ENCODE measurements at regions not wholly inside any gene's neighbourhood (a gene's known extent, or its start where the extent isn't known, plus 50 kb on each side); places are given as distances from the start of the nearest gene placed in this dataset.

DNA sequence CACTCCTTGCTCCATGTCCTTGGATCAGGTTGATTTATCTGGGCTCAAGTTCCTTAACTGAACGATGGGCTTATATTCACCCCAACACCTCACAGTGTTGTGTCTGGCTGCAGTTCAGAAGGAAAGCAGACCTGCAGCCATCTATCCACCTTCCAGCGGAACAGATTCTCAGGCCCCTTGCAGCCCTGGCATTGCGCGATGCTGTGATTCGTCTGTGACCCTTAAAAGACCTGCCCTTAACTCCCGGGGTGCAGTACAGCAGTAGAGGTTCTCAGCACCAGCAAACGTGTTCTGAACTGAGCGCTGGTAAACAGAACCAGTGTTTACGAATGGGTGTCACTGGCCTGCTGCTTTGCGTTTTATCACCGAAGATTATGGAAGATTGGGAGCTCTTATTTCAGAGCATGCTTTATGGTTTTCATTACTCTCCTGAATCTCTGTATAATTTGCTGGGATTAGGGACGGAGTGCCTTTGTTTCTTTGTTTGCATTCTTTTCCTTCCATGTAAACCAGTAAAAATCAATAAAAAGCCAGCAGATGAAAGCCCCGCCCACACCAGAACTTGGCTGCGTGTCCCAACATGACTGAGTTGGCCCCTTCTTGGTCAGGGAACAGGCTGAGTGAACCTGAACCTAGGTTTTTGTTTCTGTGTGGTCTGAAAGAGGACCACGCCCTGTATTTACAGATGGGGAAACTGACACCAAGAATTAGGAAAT is 286.7 kb upstream of the CRY1 start:
- Histone ChIP-seq H4K20me1 (ENCODE audit: insufficient read depth, low read length, poor library complexity, severe bottlenecking) (no peaks in the 10 kb centered on the region), H3K4me2 (ENCODE audit: low read depth, low read length, poor library complexity, severe bottlenecking) (no peak overlapping the region), H3K9me2 (replicated peaks; ENCODE audit: low read depth, low read length) (no peaks in the 10 kb centered on the region), H3F3A (ENCODE audit: low read depth) (no peaks in the 10 kb centered on the region), H3K36me3 (ENCODE audit: insufficient read depth, low read length) (no peaks in the 10 kb centered on the region), H3K9ac (ENCODE audit: low read depth, low read length, poor library complexity, severe bottlenecking) (no peak overlapping the region), H2AFZ (ENCODE audit: low read length) (no peak overlapping the region), H3K9me3 (ENCODE audit: insufficient read depth, low read depth, low read length) (no peaks in the 10 kb centered on the region), H3K27me3 (ENCODE audit: insufficient read depth, low read length, poor library complexity, severe bottlenecking) (no peaks in the 10 kb centered on the region), H3K79me2 (ENCODE audit: insufficient read depth, low read length) (no peaks in the 10 kb centered on the region), H3K4me3 (ENCODE audit: low read length, poor library complexity, severe bottlenecking) (no peak overlapping the region), H3K4me1 (ENCODE audit: insufficient read depth, low read length, poor library complexity, severe bottlenecking) (no peaks in the 10 kb centered on the region)
- TF ChIP-seq, protein P1, sequence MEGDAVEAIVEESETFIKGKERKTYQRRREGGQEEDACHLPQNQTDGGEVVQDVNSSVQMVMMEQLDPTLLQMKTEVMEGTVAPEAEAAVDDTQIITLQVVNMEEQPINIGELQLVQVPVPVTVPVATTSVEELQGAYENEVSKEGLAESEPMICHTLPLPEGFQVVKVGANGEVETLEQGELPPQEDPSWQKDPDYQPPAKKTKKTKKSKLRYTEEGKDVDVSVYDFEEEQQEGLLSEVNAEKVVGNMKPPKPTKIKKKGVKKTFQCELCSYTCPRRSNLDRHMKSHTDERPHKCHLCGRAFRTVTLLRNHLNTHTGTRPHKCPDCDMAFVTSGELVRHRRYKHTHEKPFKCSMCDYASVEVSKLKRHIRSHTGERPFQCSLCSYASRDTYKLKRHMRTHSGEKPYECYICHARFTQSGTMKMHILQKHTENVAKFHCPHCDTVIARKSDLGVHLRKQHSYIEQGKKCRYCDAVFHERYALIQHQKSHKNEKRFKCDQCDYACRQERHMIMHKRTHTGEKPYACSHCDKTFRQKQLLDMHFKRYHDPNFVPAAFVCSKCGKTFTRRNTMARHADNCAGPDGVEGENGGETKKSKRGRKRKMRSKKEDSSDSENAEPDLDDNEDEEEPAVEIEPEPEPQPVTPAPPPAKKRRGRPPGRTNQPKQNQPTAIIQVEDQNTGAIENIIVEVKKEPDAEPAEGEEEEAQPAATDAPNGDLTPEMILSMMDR (conservative IDR thresholded peaks at IDR 0.05; ENCODE audit: low read length) = no peak
- TF ChIP-seq EZH2phosphoT487 (IDR thresholded peaks at IDR 0.05; ENCODE audit: borderline replicate concordance) = no peak

DNA sequence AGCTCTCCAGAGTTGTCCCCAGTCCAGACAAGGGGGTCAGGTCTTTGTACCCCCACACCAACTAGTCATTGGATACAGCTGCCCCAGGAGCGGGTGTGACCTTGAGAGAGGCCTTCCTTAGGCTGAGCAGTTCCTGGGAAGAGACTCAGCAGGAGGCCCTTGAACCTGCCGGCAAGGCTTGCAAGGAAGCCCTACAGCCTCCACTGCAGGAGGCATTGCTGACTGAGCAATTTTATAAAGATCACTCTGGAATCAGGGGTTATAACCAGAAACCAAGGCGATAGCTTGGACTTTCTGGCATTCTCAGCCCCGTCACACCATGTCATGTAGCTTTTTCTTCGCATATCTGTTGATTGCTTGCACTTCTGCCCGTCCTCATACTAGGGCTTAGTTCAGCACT is 291.3 kb upstream of the CRY1 start:
- H3K9me3 ChIP-seq (ENCODE audit: insufficient read depth, low read depth, low read length) = no peaks in the 10 kb centered on the region
- no peak overlapping the region for H3K4me2 ChIP-seq (ENCODE audit: low read depth, low read length, poor library complexity, severe bottlenecking)
- H3K9ac ChIP-seq (ENCODE audit: low read depth, low read length, poor library complexity, severe bottlenecking) = no peak overlapping the region
- H3K4me1 ChIP-seq (ENCODE audit: insufficient read depth, low read length, poor library complexity, severe bottlenecking) = no peaks in the 10 kb centered on the region
- no peak overlapping the region for H2AFZ ChIP-seq (ENCODE audit: low read length)
- no peaks in the 10 kb centered on the region for H3K9me2 ChIP-seq (replicated peaks; ENCODE audit: low read depth, low read length)
- no peak overlapping the region for H3K4me3 ChIP-seq (ENCODE audit: low read length, poor library complexity, severe bottlenecking)
- no peaks in the 10 kb centered on the region for H3K36me3 ChIP-seq (ENCODE audit: insufficient read depth, low read length)
- TF ChIP-seq, protein P1 (conservative IDR thresholded peaks at IDR 0.05; ENCODE audit: low read length) = no peak
- TF ChIP-seq EZH2phosphoT487 (IDR thresholded peaks at IDR 0.05; ENCODE audit: borderline replicate concordance) = no peak
- H3F3A ChIP-seq (ENCODE audit: low read depth) = no peaks in the 10 kb centered on the region
- no peaks in the 10 kb centered on the region for H4K20me1 ChIP-seq (ENCODE audit: insufficient read depth, low read length, poor library complexity, severe bottlenecking)
- H3K27me3 ChIP-seq (ENCODE audit: insufficient read depth, low read length, poor library complexity, severe bottlenecking) = no peaks in the 10 kb centered on the region
- H3K79me2 ChIP-seq (ENCODE audit: insufficient read depth, low read length) = no peaks in the 10 kb centered on the region

DNA sequence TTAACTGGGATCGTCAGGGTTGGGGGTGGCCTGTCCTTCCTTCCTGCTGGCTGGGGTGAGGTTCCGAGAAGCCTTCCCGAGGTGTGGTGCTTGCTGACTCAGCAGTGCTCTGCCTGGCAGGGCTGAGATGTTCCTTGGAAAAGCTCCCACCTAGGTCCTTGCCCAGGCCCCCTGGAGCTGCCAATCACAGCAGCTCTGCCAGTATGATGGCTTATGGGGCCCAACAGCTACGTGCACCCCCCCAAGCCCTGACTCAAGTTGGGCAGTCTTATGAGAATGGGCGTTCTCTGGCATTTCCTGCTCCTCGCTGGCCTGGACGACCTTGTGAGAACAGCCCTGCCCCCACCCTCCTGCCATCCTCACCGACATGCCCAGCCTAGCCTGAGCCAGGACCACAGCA is 292.2 kb upstream of the CRY1 start:
- H3K9ac ChIP-seq (ENCODE audit: low read depth, low read length, poor library complexity, severe bottlenecking) = no peak overlapping the region

More for the DNA sequence above, 292.2 kb upstream of the CRY1 start:
- Histone ChIP-seq H3K9me3 (ENCODE audit: insufficient read depth, low read depth, low read length) (no peaks in the 10 kb centered on the region), H3K4me1 (ENCODE audit: insufficient read depth, low read length, poor library complexity, severe bottlenecking) (no peaks in the 10 kb centered on the region), H3K4me2 (ENCODE audit: low read depth, low read length, poor library complexity, severe bottlenecking) (no peak overlapping the region), H3K79me2 (ENCODE audit: insufficient read depth, low read length) (no peaks in the 10 kb centered on the region), H3K4me3 (ENCODE audit: low read length, poor library complexity, severe bottlenecking) (no peak overlapping the region), H3K27me3 (ENCODE audit: insufficient read depth, low read length, poor library complexity, severe bottlenecking) (no peaks in the 10 kb centered on the region), H4K20me1 (ENCODE audit: insufficient read depth, low read length, poor library complexity, severe bottlenecking) (no peaks in the 10 kb centered on the region), H2AFZ (ENCODE audit: low read length) (no peak overlapping the region), H3K9me2 (replicated peaks; ENCODE audit: low read depth, low read length) (no peaks in the 10 kb centered on the region), H3K36me3 (ENCODE audit: insufficient read depth, low read length) (no peaks in the 10 kb centered on the region), H3F3A (ENCODE audit: low read depth) (no peaks in the 10 kb centered on the region)
- TF ChIP-seq EZH2phosphoT487 (IDR thresholded peaks at IDR 0.05; ENCODE audit: borderline replicate concordance) = no peak
- TF ChIP-seq, protein P1 (conservative IDR thresholded peaks at IDR 0.05; ENCODE audit: low read length) = no peak
